ENCODE measurements at regions not wholly inside any gene's neighbourhood (a gene's known extent, or its start where the extent isn't known, plus 50 kb on each side); places are given as distances from the start of the nearest gene placed in this dataset.

DNA sequence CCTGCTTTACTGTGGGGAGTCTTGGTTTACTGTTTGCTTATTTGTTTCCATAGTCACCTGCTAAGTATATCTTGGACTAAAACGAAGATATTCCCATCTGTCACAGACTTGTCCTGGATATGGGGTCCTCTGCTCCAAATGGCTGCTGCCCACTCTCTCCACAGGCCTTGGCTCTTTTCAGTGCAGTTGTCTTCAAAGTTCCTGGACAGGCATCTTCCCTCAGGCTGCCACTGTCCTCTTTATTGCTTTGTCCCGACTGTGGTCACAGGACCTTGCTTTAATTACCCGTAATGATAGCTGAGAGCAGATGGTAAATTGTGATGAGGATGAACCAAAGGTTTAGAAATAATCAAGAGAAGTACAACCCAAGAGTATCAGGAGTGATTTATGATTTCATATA lies 713.9 kb upstream of the CCDC179 start:
- TF ChIP-seq, protein P1, sequence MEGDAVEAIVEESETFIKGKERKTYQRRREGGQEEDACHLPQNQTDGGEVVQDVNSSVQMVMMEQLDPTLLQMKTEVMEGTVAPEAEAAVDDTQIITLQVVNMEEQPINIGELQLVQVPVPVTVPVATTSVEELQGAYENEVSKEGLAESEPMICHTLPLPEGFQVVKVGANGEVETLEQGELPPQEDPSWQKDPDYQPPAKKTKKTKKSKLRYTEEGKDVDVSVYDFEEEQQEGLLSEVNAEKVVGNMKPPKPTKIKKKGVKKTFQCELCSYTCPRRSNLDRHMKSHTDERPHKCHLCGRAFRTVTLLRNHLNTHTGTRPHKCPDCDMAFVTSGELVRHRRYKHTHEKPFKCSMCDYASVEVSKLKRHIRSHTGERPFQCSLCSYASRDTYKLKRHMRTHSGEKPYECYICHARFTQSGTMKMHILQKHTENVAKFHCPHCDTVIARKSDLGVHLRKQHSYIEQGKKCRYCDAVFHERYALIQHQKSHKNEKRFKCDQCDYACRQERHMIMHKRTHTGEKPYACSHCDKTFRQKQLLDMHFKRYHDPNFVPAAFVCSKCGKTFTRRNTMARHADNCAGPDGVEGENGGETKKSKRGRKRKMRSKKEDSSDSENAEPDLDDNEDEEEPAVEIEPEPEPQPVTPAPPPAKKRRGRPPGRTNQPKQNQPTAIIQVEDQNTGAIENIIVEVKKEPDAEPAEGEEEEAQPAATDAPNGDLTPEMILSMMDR (IDR thresholded peaks at IDR 0.05; ENCODE audit: insufficient read depth, low read depth, low read length), result no peak
- DNase-seq (ENCODE audit: low read depth), result no peak
- no peak overlapping the region for H3K4me3 ChIP-seq (ENCODE audit: low read depth, low read length)

DNA sequence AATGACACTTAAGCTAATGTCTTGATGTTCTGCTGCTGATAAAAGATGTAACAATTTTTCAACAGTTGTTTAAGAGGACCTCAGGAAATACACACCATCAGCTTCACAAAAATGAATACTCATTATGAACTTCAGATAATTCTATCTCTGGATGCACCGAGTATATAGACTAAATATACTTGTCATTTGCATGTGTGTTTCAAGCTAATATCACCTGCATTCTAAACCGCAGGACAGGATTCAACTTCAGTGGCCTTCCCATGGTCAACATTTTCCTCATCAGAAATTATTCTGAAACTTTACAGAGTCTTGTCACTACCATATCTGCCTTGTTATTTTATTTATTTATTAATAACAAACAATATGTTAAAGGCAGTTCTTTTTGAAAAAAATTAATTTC lies 717.0 kb upstream of the CCDC179 start:
- TF ChIP-seq, protein P1 (IDR thresholded peaks at IDR 0.05; ENCODE audit: insufficient read depth, low read depth, low read length), result no peak
- H3K4me3 ChIP-seq (ENCODE audit: low read depth, low read length), result no peak overlapping the region
- no peak for DNase-seq (ENCODE audit: low read depth)

DNA sequence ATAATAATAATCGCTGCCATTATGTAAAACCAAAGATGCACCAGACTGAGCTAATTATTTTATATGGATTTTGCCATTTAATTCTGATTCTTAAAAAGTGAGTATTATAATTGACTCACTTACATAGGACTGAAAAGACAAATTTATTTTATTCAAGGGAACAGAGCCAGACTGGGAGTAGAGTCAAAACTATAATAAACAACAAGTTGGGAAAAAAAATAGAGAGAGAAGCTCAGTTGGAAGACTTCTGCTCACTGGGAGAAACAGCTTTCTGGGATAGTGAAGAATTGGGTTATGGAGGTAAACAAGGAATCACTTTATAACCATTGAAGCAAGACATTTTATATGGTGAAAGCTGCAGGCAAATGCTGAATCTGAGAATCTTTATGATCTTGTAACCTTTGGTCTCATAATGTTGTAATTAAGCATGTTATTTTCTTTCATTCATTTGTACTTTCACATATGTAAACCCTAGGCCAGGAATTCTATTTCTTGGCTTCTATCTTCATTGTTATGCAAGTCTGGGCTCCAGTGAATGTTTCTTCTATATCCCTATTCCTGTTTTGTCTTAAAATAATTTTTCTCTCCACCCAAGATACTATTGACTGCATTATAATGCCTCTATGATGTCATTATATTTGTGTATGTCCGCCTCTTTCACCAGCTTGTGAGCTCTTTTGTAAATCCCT lies 725.3 kb upstream of the CCDC179 start:
- H3K4me3 ChIP-seq (ENCODE audit: low read depth, low read length), result no peak overlapping the region
- no peak for DNase-seq (ENCODE audit: low read depth)
- TF ChIP-seq, protein P1 (IDR thresholded peaks at IDR 0.05; ENCODE audit: insufficient read depth, low read depth, low read length), result no peak

DNA sequence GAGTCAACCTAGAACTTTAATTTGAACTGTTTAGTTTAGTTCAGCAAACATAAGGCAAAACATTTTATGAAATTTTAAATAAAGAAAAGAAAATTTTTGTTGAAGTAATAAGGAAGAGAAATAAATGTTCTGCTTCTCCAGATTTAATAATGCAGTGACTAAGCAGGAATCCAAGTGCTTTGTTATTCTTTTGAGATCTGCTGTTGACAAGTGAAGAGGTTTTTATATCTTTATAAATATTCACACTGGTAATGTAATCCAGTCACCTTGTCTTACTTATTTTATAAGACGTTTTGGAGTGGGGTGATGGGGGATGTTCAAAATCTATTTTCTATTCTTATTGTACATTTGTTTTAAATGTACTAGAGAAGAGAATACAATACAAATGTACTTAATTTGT lies 725.9 kb upstream of the CCDC179 start:
- TF ChIP-seq, protein P1 (IDR thresholded peaks at IDR 0.05; ENCODE audit: insufficient read depth, low read depth, low read length), result no peak
- no peak for DNase-seq (ENCODE audit: low read depth)
- H3K4me3 ChIP-seq (ENCODE audit: low read depth, low read length), result no peak overlapping the region

DNA sequence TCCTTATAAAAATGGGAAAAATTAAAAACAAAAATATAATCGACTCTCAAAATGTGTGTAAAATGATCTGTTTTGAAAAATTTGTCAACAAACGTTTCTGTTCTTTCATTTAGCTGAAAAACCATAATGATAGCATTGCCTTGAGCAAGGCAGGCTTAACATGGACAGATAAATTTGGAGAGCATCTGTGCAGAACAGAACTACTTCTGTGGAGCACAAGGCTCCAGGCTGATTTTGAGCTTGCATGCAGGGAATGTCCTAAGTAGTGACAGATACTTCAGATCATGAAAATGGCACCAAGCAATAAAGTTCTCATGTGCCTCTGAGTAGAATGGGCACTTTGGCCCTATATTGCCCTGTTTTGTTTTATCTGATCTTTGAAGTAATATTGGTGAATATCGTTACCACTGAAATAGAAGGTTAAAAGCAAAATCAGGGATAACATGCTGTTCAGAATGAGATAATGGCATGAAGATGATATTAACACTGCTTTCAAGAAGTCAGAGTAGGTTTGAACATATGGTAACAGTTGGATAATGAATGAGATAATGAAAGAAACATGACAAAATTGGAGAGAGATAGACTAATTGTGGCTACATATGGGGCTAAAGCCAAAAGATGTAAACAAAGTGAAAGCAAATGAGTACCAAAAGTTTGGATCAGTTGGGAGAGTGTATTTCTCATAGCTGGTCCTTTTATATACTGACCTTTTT lies 730.5 kb upstream of the CCDC179 start:
- H3K4me3 ChIP-seq (ENCODE audit: low read depth, low read length), result no peak overlapping the region
- no peak for DNase-seq (ENCODE audit: low read depth)
- TF ChIP-seq, protein P1 (IDR thresholded peaks at IDR 0.05; ENCODE audit: insufficient read depth, low read depth, low read length), result no peak

DNA sequence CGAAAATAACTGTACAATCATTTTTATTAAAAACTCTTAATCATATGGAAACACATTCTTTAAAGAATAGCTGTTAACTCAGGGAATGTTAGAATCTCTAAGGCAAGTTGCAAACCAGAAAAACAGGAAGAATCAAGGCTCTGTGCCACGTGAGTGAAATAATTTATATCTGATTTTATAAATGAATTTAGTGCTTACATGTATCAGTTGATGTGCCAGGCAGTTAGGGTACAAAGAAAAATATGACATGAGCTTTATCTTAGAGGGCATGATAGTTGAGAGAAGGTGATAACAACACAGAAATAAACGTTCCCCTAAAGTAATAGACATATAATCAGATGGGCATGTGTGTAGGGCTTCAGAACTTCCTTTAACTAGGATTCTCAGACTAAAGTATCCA lies 734.5 kb upstream of the CCDC179 start:
- no peak overlapping the region for H3K4me3 ChIP-seq (ENCODE audit: low read depth, low read length)
- TF ChIP-seq, protein P1 (IDR thresholded peaks at IDR 0.05; ENCODE audit: insufficient read depth, low read depth, low read length), result no peak
- no peak for DNase-seq (ENCODE audit: low read depth)
